Loucy (cell line): ENCODE measurements at regions not wholly inside any gene's neighbourhood (a gene's known extent, or its start where the extent isn't known, plus 50 kb on each side); places are given as distances from the start of the nearest gene placed in this dataset.

Experiments
- H2AFZ ChIP-seq: fragments of 200-600 bp; sonication (generic); 2 replicates; pipeline ENCODE4 v1.6.0; 2016; ENCODE audit warnings: antibody characterized with exemption, mild to moderate bottlenecking, low read length, moderate library complexity
- H3F3A ChIP-seq: fragments of 200-600 bp; 2 replicates; pipeline ENCODE4 v1.6.0; 2016; ENCODE audit warnings: antibody characterized with exemption, low read depth, mild to moderate bottlenecking
- H3K27me3 ChIP-seq: fragments of 200-600 bp; sonication (generic); 2 replicates; pipeline ENCODE4 v1.6.1; 2014; ENCODE audit warnings: low read length, mild to moderate bottlenecking; ENCODE audit not compliant: insufficient read depth, poor library complexity, severe bottlenecking
- H3K36me3 ChIP-seq: fragments of 200-600 bp; sonication (generic); 2 replicates; pipeline ENCODE4 v1.6.1; 2016; ENCODE audit warnings: low read length; ENCODE audit not compliant: insufficient read depth
- H3K4me1 ChIP-seq: fragments of 200-600 bp; sonication (generic); 2 replicates; pipeline ENCODE4 v1.5.1; 2014; ENCODE audit warnings: low read length, mild to moderate bottlenecking; ENCODE audit not compliant: insufficient read depth, poor library complexity, severe bottlenecking
- H3K4me2 ChIP-seq: fragments of 200-600 bp; sonication (generic); 2 replicates; pipeline ENCODE4 v1.6.0; 2014; ENCODE audit warnings: antibody characterized with exemption, low read length, low read depth, mild to moderate bottlenecking; ENCODE audit not compliant: poor library complexity, severe bottlenecking
- H3K4me3 ChIP-seq: fragments of 200-600 bp; sonication (generic); 2 replicates; pipeline ENCODE4 v1.5.1; 2014; ENCODE audit warnings: low read length, mild to moderate bottlenecking, mixed read lengths; ENCODE audit not compliant: poor library complexity, severe bottlenecking
- H3K79me2 ChIP-seq: fragments of 200-600 bp; sonication (generic); 2 replicates; pipeline ENCODE4 v1.6.1; 2014; ENCODE audit warnings: low read length; ENCODE audit not compliant: insufficient read depth
- H3K9ac ChIP-seq: fragments of 200-600 bp; sonication (generic); 2 replicates; pipeline ENCODE4 v1.6.0; 2014; ENCODE audit warnings: mild to moderate bottlenecking, low read depth, low read length, moderate library complexity; ENCODE audit not compliant: poor library complexity, severe bottlenecking
- H3K9me2 ChIP-seq: fragments of 200-600 bp; sonication (generic); replicated peaks from 2 replicates; pipeline ENCODE4 v1.6.1; 2016; ENCODE audit warnings: low read depth, low read length, mixed read lengths
- H3K9me3 ChIP-seq: fragments of 200-600 bp; sonication (generic); 2 replicates; pipeline ENCODE4 v1.6.1; 2014; ENCODE audit warnings: mild to moderate bottlenecking, antibody characterized with exemption, low read length, low read depth; ENCODE audit not compliant: insufficient read depth
- H4K20me1 ChIP-seq: fragments of 200-600 bp; sonication (generic); 2 replicates; pipeline ENCODE4 v1.6.0; 2014; ENCODE audit warnings: antibody characterized with exemption, low read length, mild to moderate bottlenecking; ENCODE audit not compliant: insufficient read depth, poor library complexity, severe bottlenecking
- CTCF ChIP-seq: fragments of 200-600 bp; sonication (generic); conservative IDR thresholded peaks from 2 replicates; pipeline ENCODE4 v1.5.1; 2014; ENCODE audit warnings: mild to moderate bottlenecking, antibody characterized with exemption, low read length
- EZH2phosphoT487 ChIP-seq: fragments of 200-600 bp; IDR thresholded peaks from 2 replicates; pipeline ENCODE4 v1.6.1; 2018; ENCODE audit warnings: antibody characterized with exemption, mild to moderate bottlenecking, moderate library complexity, borderline replicate concordance

GRCh38 chr6:9711365-9711764 is 703.5 kb downstream of the TFAP2A start:
- Histone ChIP-seq H3F3A (no peaks in the 10 kb centered on the region), H2AFZ (no peak overlapping the region), H3K9ac (no peak overlapping the region), H3K4me1 (no peaks in the 10 kb centered on the region), H3K36me3 (no peaks in the 10 kb centered on the region), H3K4me2 (no peak overlapping the region), H3K79me2 (no peaks in the 10 kb centered on the region), H3K4me3 (no peak overlapping the region), H4K20me1 (no peaks in the 10 kb centered on the region), H3K9me2 (no peaks in the 10 kb centered on the region), H3K27me3 (no peaks in the 10 kb centered on the region), H3K9me3 (no peaks in the 10 kb centered on the region)
- TF ChIP-seq CTCF (no peak), EZH2phosphoT487 (no peak)

- Histone ChIP-seq H4K20me1 (no peaks in the 10 kb centered on the region), H2AFZ (no peak overlapping the region)
Observed at GRCh38 chr6:9710574-9710973, 704.3 kb downstream of the TFAP2A start.

GRCh38 chr6:9708600-9708999 is 706.3 kb downstream of the TFAP2A start:
- Histone ChIP-seq H3K9me3 (no peaks in the 10 kb centered on the region), H3K27me3 (no peaks in the 10 kb centered on the region), H3K4me2 (no peak overlapping the region), H3K9me2 (no peaks in the 10 kb centered on the region), H3K4me1 (no peaks in the 10 kb centered on the region), H2AFZ (no peak overlapping the region), H4K20me1 (no peaks in the 10 kb centered on the region), H3F3A (no peaks in the 10 kb centered on the region), H3K4me3 (no peak overlapping the region), H3K9ac (no peak overlapping the region), H3K79me2 (no peaks in the 10 kb centered on the region), H3K36me3 (no peaks in the 10 kb centered on the region)
- no peak for TF ChIP-seq CTCF
- no peak for TF ChIP-seq EZH2phosphoT487

More at GRCh38 chr6:9710574-9710973, 704.3 kb downstream of the TFAP2A start:
- no peaks in the 10 kb centered on the region for H3K9me3 ChIP-seq
- no peaks in the 10 kb centered on the region for H3K27me3 ChIP-seq
- no peak overlapping the region for H3K4me2 ChIP-seq
- H3K4me1 ChIP-seq: no peaks in the 10 kb centered on the region
- H3K9ac ChIP-seq: no peak overlapping the region
- no peaks in the 10 kb centered on the region for H3K9me2 ChIP-seq
- no peaks in the 10 kb centered on the region for H3K36me3 ChIP-seq
- H3K4me3 ChIP-seq: no peak overlapping the region
- TF ChIP-seq EZH2phosphoT487 (no peak), CTCF (no peak)
- no peaks in the 10 kb centered on the region for H3F3A ChIP-seq
- no peaks in the 10 kb centered on the region for H3K79me2 ChIP-seq
